ENCODE measurements at regions not wholly inside any gene's neighbourhood (a gene's known extent, or its start where the extent isn't known, plus 50 kb on each side); places are given as distances from the start of the nearest gene placed in this dataset.
"Not testable (repeated sequence)": the region's sequence is repeated elsewhere in the genome, so short reads cannot be mapped to it uniquely, and the experiment has no call there.

DNA sequence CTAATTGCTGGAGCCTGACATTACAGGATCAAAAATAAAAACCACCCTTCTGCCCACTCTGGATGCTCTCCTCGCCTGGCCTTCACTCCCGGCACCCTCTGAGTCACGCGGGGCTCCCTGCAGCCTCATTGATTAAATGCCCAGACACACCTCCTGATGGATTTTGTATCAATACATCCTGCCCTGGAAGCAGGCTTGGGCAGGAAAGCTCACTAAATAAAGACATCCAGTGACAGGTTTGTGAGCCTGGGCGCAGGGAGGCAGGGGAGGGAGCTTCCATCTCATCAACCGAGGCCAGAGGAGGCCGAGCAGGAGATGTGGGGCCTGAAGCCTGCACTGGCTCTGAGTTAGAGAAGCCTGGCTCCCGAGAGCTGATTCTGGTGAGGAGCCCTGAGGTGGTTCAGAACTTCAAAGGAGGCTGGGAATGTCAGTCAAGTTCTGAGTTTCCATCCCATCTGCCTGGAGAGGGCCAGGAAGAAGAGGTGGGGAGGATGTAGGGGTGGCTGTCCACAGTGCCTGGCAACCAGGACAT, 318.6 kb downstream of the ADGRD1 start:
- not testable (repeated sequence) for TF ChIP-seq CTCF (optimal IDR thresholded peaks at IDR 0.05 in 1 of 3, IDR thresholded peaks at IDR 0.05 in 1 of 3, conservative IDR thresholded peaks at IDR 0.05 in 1 of 3; ENCODE audit: extremely low read depth in 1 of 3, insufficient read depth in 2 of 3, low read length in 3 of 3); EZH2 (IDR thresholded peaks at IDR 0.05; ENCODE audit: low read length)

Data from keratinocyte (primary cell).